Activated naive CD8-positive, alpha-beta T cell (primary cell): ENCODE measurements at regions not wholly inside any gene's neighbourhood (a gene's known extent, or its start where the extent isn't known, plus 50 kb on each side); places are given as distances from the start of the nearest gene placed in this dataset.
"Not testable (repeated sequence)": the region's sequence is repeated elsewhere in the genome, so short reads cannot be mapped to it uniquely, and the experiment has no call there.

ENCODE experiments used
- H3K27ac Mint-ChIP-seq: one replicate; pipeline ENCODE4 v1.8.0; 2021; ENCODE audit warnings: mixed read lengths
- H3K27me3 Mint-ChIP-seq: one replicate; pipeline ENCODE4 v1.8.0; 2021; ENCODE audit warnings: mixed read lengths
- H3K36me3 Mint-ChIP-seq: one replicate; pipeline ENCODE4 v1.8.0; 2021; ENCODE audit warnings: mixed read lengths
- H3K4me1 Mint-ChIP-seq: one replicate; pipeline ENCODE4 v1.8.0; 2021; ENCODE audit warnings: low read depth, mixed read lengths
- H3K4me3 Mint-ChIP-seq: one replicate; pipeline ENCODE4 v1.8.0; 2021; ENCODE audit warnings: mild to moderate bottlenecking, mixed read lengths
- H3K9me3 Mint-ChIP-seq: one replicate; pipeline ENCODE4 v1.8.0; 2021; ENCODE audit warnings: low read depth, mixed read lengths

DNA sequence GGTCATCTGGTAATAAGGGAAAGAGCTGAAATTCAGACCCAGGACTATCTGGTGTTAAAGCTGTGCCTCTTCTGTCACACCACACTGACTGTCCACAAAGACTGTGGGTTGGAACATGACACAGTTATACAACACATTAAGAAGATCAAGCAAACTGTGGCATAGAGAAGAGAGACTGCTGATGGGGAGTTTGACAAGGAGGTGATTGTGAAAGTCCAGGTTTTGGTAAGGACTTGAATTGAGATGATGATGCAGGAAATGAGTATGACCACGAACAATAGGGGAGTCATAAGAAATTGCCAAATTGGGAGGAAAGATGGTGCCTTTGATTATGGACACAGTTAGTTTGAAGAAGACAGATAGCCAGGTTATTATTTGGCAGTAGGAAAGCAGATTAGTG is 163.4 kb downstream of the PDGFRA start:
- Mint-ChIP-seq H3K36me3 (no peaks in the 10 kb centered on the region), H3K27ac (no peak overlapping the region), H3K27me3 (no peaks in the 10 kb centered on the region), H3K9me3 (no peaks in the 10 kb centered on the region), H3K4me3 (no peak overlapping the region), H3K4me1 (no peaks in the 10 kb centered on the region)

DNA sequence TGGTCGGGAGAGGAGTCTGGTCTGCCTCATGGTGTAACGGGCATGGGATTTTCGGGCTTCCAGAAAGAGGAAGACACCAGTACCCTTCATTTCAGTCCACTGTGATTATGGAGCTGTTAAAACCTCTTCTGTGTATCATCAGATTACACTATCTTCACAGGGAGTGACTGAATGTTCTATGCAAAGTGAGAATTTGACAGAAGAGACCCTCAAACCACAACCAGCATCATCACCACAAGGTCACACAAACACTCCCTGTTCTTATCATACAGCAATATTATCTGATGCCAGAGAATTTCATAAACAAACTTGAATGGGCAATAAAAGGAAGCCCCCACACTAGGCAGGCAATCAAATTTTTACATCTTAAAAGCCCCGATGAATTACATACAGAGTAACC is 164.2 kb downstream of the PDGFRA start:
- Mint-ChIP-seq H3K36me3 (no peaks in the 10 kb centered on the region), H3K27me3 (no peaks in the 10 kb centered on the region), H3K27ac (no peak overlapping the region), H3K4me1 (no peaks in the 10 kb centered on the region), H3K4me3 (no peak overlapping the region), H3K9me3 (no peaks in the 10 kb centered on the region)

DNA sequence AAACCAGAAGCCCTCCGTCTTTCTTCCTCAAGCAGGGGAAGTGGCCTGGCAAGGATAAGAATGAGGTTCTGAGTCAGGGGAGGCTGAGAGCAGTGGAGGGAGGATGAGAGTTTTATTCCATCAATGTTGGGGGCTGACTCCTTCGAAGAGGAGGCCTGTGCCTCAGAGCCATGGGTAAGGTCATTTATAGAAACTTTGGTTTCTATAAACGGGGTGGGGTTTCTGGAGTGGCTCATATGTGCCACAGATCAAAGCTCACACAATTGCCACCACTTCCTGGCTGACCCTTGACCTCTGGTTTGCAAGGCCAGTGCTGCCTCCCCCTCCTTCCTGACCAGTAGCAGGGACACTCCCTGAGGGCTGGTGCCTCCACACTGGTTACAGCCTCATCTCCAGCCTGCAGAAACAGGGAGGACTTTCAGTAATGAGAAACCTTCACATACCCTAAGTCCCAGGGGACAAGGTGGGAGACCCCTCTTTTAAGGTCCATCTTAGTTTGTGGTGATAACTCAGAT is 166.0 kb downstream of the PDGFRA start:
- Mint-ChIP-seq H3K4me1 (no peaks in the 10 kb centered on the region), H3K36me3 (no peaks in the 10 kb centered on the region), H3K27ac (no peak overlapping the region), H3K9me3 (no peaks in the 10 kb centered on the region), H3K27me3 (no peaks in the 10 kb centered on the region), H3K4me3 (no peak overlapping the region)

DNA sequence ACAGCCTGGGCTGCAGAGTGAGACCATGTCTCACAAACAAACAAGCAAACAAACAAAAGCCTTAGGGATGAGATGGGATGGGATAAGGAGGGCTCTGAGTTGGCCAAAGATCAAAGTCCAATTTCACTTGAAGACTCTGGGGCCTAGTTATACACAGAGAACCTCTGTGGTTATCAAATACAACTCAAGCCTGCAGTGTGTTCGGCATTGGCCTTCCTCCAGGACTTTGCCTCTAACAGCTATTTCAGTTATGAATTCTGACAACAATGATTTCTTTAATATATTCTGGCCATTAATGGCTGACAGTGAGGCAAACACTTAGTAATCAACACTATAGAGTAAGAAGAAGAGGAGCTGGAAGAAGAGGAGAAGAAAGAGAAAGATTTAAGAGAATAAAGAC is 171.1 kb downstream of the PDGFRA start:
- no peaks in the 10 kb centered on the region for H3K4me1 Mint-ChIP-seq
- H3K27ac Mint-ChIP-seq = no peak overlapping the region
- no peaks in the 10 kb centered on the region for H3K27me3 Mint-ChIP-seq
- H3K4me3 Mint-ChIP-seq = no peak overlapping the region
- H3K36me3 Mint-ChIP-seq = no peaks in the 10 kb centered on the region
- no peaks in the 10 kb centered on the region for H3K9me3 Mint-ChIP-seq

DNA sequence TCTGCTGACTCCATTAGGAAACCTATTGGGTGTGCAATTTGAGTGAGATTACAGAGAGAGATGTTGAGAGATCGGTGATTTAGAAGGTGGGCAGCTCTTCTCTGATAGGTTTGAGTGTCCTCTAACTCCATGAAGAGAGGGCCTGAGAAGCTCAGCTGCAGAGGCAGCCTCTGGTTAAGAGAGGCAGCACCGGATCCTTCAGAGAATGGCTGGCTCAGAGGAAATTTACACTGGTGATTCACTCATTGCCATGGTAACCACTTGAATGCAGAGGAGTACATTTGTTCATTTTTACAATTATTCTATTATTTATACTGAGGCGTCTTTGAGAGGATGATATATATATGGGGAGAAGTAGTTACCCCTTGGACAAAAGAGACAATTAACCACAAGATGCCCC is 171.7 kb downstream of the PDGFRA start:
- Mint-ChIP-seq H3K27me3 (no peaks in the 10 kb centered on the region), H3K4me3 (no peak overlapping the region), H3K36me3 (no peaks in the 10 kb centered on the region), H3K27ac (no peak overlapping the region), H3K9me3 (no peaks in the 10 kb centered on the region), H3K4me1 (no peaks in the 10 kb centered on the region)

DNA sequence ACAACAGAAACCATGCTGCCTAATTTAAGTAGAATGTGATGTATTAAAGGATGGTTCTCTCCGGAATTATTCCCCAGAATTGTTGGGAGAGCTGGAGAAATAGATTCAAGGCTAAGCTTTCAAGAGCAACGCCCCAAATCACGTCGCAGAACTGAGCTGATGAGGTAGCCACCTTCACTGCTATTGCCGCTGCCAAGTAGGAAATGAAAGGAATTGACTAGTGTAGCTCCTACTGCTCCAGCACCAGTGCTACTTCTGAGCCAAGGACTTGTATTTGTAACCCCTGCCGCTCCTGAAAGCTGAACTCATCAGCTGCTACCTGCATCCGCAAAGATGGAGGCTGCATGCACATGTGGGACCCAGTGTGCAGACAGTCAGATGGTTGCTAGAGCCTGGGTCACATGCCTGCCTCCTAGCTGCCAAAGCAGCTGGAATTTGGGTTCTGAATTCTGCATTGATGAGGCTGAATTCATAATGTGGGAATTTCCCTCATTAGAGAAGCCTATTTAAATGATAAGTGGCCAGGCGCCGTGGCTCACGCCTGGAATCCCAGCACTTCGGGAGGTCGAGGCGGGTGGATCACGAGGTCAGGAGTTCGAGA is 173.9 kb downstream of the PDGFRA start:
- Mint-ChIP-seq H3K4me3 (no peak overlapping the region), H3K36me3 (no peaks in the 10 kb centered on the region), H3K9me3 (no peaks in the 10 kb centered on the region), H3K27me3 (no peaks in the 10 kb centered on the region), H3K27ac (no peak overlapping the region), H3K4me1 (no peaks in the 10 kb centered on the region)

DNA sequence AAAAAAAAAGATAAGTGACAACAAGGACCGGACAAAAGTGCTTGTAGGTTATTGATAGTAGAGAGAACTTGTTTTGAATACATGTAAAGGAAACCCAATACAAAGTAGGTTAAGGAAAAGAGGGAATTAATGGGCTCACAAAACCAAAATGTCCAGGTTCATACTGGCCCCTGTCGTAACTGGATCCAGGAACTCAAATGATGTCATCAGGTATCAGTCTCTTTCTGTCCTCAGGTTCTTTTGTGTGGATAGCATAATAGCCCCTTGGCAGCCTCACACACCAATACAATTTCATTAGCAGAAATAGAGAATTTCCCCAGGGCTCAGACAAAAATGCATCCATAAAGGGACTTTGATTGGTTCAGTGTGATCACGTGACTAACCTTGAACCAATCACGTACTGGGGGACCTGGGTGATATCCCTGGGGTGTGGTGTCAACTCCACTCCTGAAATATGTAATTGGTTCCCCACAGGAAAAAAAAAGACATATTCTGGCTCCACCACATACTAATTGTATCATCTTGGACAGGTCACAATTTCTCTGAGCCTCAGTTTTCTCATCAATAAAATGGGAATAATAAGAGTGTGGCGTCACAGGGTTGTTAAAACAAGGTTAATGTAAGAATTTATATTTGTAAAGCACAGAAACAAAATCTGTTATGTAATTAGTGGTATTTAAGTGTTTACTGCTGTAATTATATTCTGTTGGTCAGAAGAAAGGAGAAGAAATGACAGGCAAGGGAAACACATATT is 174.8 kb downstream of the PDGFRA start:
- H3K27ac Mint-ChIP-seq = no peak overlapping the region
- no peak overlapping the region for H3K4me3 Mint-ChIP-seq
- no peaks in the 10 kb centered on the region for H3K9me3 Mint-ChIP-seq
- H3K27me3 Mint-ChIP-seq = no peaks in the 10 kb centered on the region
- H3K36me3 Mint-ChIP-seq = no peaks in the 10 kb centered on the region
- no peaks in the 10 kb centered on the region for H3K4me1 Mint-ChIP-seq

DNA sequence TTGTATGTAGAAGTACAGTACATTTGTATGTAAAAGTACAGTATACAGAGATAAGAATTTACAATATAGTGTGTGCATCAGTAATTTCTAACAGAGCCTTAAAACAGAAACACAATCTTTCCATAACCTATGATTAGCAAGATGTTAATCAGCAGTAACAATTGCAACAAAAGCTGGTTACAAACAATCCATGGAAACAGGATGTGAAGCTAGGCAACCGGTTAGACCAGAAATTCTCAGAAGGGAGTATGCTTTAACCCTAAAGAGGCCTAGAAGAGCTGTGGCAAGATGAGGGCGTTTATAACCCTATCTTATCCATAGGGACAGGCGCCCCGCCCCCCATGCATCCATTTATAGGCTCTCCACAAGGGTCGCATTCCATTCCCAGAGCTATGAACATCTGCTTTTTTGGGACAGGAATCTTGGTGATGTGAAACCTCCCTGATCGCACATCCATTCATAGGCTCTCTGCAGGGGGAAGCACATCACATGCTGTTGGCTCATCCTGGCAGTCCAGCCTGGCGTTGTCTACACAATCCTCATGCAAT is 180.3 kb downstream of the PDGFRA start:
- H3K27me3 Mint-ChIP-seq, H3K4me1 Mint-ChIP-seq, H3K36me3 Mint-ChIP-seq, H3K9me3 Mint-ChIP-seq, H3K4me3 Mint-ChIP-seq, H3K27ac Mint-ChIP-seq: not testable (repeated sequence)

DNA sequence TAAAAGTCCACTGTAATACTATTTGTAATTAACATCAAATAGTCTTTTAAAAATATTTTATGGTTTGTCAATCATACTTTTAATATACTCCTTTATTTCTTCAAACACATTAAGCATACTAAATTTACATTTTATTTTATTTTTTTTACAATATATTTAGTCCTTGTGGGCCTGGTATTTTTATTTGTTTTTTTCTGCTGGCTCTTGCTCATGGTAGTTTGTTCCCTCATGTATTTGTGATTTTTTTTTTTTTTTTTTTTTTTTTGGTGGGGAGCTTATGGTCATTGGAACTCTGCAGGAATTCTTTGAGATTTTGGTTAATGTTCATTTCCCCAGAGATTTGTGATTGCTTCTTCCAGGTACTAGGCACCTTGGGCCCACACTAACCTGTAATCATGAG is 185.5 kb downstream of the PDGFRA start:
- H3K9me3 Mint-ChIP-seq = no peaks in the 10 kb centered on the region
- peaks cover 1% of the 10 kb centered on the region for H3K27me3 Mint-ChIP-seq

DNA sequence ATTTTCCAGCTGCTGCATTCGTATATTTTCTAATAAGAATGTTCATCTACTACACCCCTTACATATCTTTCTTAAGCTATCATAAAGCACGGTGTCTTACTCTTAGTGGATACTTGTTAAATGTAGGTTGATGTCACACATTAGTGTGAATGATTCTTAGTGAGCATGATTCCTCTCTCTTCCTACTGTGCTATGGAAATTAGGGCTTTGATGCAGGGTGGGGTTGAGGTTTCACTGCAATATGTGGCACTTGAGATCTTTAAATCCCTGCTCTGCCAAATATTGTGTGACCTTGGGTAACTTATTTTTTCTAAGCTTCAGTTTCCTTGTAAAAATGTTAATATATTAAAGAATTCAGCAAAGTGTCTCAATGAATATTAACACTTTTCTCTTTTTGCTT is 188.4 kb downstream of the PDGFRA start:
- no peaks in the 10 kb centered on the region for H3K4me1 Mint-ChIP-seq
- H3K9me3 Mint-ChIP-seq = no peaks in the 10 kb centered on the region
- peaks cover 1% of the 10 kb centered on the region for H3K27me3 Mint-ChIP-seq
- no peak overlapping the region for H3K4me3 Mint-ChIP-seq
- no peaks in the 10 kb centered on the region for H3K36me3 Mint-ChIP-seq
- no peak overlapping the region for H3K27ac Mint-ChIP-seq

More for the DNA sequence above, 185.5 kb downstream of the PDGFRA start:
- no peak overlapping the region for H3K4me3 Mint-ChIP-seq
- H3K4me1 Mint-ChIP-seq = no peaks in the 10 kb centered on the region
- H3K36me3 Mint-ChIP-seq = no peaks in the 10 kb centered on the region
- no peak overlapping the region for H3K27ac Mint-ChIP-seq

DNA sequence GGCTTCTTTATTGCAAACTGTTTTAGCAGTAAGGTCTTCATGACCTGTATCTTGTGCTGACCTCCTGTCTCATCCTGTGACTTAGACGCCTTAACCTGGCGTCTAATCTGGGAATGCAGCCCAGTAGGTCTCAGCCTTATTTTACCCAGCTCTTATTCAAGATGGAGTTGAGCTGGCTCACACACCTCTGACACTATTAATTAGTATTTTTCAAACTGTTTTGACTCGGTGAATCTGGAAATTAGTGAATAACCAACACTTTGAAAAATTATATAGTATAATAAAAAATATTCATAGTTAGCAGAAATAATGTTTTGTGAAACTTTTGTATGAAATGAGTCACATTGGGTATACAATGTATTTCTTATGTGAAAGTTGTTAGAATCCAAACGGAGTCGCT is 189.4 kb downstream of the PDGFRA start:
- H3K4me1 Mint-ChIP-seq = no peaks in the 10 kb centered on the region
- no peaks in the 10 kb centered on the region for H3K9me3 Mint-ChIP-seq
- H3K27ac Mint-ChIP-seq = no peak overlapping the region
- H3K4me3 Mint-ChIP-seq = no peak overlapping the region
- peaks cover 1% of the 10 kb centered on the region for H3K27me3 Mint-ChIP-seq
- H3K36me3 Mint-ChIP-seq = no peaks in the 10 kb centered on the region

DNA sequence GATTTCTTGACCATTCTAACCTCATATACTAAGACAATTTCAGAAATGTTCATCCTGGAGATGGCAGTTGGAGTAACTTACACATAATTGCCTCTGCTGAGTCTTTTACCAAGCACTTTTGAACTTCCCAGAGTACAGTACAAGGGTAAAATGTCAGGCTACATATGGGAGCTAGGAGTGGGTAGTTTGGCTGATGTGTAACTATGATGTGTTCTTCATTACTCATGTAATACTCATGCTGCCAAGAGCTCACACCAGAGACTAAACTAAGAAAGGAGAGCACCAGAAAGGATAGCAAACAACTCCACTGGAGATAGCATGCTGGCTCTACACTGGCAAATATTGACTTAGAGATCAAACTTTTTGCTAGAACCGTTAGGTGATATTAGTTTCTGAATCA is 194.0 kb downstream of the PDGFRA start:
- H3K4me1 Mint-ChIP-seq = no peaks in the 10 kb centered on the region
- peaks cover 1% of the 10 kb centered on the region for H3K27me3 Mint-ChIP-seq
- no peaks in the 10 kb centered on the region for H3K9me3 Mint-ChIP-seq
- H3K36me3 Mint-ChIP-seq = no peaks in the 10 kb centered on the region
- no peak overlapping the region for H3K4me3 Mint-ChIP-seq
- no peak overlapping the region for H3K27ac Mint-ChIP-seq

DNA sequence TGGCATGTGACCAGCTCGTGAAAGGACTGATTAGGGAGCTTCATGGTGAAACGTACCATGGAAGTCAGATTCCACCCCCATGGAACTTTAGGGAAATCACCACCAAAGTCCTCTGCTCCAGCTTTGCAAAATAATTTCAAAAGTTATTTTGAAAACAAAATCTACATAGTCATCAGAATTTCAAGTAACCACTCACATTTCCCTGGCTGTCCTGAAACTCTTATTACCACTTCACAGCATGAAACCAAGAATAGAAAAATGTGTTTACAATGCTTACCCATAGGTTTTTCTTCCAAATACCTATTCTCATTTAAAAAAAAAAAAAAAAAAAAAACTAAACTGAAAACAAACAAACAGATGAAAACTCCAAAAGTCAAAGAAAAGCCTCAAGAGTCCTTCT is 198.7 kb downstream of the PDGFRA start:
- Mint-ChIP-seq H3K4me3 (no peak overlapping the region), H3K27me3 (peaks cover 4% of the 10 kb centered on the region), H3K9me3 (no peaks in the 10 kb centered on the region), H3K36me3 (no peaks in the 10 kb centered on the region), H3K27ac (no peak overlapping the region), H3K4me1 (no peaks in the 10 kb centered on the region)

DNA sequence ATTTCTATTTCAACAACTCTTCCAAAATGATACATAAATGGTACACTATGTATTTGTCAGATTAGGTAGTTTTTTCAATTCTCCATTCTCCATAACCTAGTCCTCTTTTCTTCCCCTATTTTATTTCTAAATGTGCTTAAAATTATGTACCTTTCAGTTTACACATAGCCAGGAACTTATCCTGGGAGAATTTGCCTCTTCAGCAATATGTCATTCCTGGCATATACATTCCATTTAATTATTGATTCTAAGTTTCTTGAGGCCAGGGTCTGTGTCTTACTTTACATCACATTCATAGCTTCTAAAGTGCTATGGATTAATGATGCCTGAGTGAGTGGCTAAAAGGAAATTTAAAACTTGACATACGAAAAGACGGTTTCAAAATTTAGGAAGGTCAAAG is 199.8 kb downstream of the PDGFRA start:
- H3K4me1 Mint-ChIP-seq = no peaks in the 10 kb centered on the region
- H3K27ac Mint-ChIP-seq = no peak overlapping the region
- H3K36me3 Mint-ChIP-seq = no peaks in the 10 kb centered on the region
- no peak overlapping the region for H3K4me3 Mint-ChIP-seq
- H3K9me3 Mint-ChIP-seq = no peaks in the 10 kb centered on the region
- H3K27me3 Mint-ChIP-seq = peaks cover 7% of the 10 kb centered on the region

DNA sequence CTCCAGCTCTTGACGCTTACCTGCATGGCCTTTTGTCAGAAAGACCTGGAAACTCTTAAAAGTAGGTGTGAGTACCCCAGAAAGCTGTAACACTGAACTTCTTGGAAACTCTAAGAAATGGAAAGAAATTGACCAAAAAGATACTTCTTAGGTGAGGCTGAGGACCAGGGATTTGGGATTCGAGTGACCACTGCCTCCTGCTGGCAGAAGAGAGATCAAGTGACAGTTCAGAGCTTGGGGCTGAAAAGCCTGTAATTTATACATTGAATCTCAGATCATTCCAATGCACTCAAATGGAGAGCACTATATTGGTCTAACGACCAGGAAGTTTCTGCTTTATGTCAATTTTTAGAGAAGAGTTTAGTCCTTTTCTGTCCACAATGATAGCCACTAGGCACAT is 204.6 kb downstream of the PDGFRA start:
- H3K4me1 Mint-ChIP-seq = no peaks in the 10 kb centered on the region
- no peak overlapping the region for H3K27ac Mint-ChIP-seq
- peaks cover 12% of the 10 kb centered on the region for H3K27me3 Mint-ChIP-seq
- no peaks in the 10 kb centered on the region for H3K9me3 Mint-ChIP-seq
- H3K36me3 Mint-ChIP-seq = no peaks in the 10 kb centered on the region
- no peak overlapping the region for H3K4me3 Mint-ChIP-seq

DNA sequence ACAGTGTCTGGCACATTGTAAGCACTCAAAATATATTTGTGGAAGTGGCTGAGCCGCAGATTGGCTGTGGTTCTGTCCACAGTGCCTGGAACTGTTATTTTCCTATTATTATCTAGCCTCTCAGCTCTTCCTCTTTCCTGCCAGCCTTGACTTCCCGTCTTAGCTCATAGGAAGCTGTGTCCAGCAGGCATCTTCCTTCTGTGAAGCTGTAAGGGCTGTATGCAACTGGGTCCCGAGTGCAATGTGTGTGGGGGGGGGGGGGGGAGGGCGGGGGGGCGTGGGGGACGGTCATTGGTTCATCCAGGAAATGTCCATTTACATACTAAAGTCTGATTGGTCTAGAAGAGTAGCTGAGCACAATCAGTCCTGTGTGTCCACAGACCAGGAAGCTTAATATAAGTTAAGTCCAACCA is 210.7 kb downstream of the PDGFRA start:
- no peaks in the 10 kb centered on the region for H3K9me3 Mint-ChIP-seq
- H3K27me3 Mint-ChIP-seq = peaks cover 15% of the 10 kb centered on the region
- no peaks in the 10 kb centered on the region for H3K4me1 Mint-ChIP-seq
- H3K27ac Mint-ChIP-seq = no peak overlapping the region
- no peak overlapping the region for H3K4me3 Mint-ChIP-seq
- no peaks in the 10 kb centered on the region for H3K36me3 Mint-ChIP-seq
